Epithelial cell of esophagus (primary cell): ENCODE measurements at regions not wholly inside any gene's neighbourhood (a gene's known extent, or its start where the extent isn't known, plus 50 kb on each side); places are given as distances from the start of the nearest gene placed in this dataset.

Experiments used
- DNase-seq: peaks from one replicate; pipeline ENCODE4 v3.0.0; 2010; ENCODE audit warnings: low read depth
- H3K4me3 ChIP-seq: 2 replicates; pipeline ENCODE4 v1.5.1; 2011; ENCODE audit warnings: mild to moderate bottlenecking, low read length, control low read depth
- CTCF ChIP-seq: IDR thresholded peaks from 2 replicates; pipeline ENCODE4 v1.5.1; 2011; ENCODE audit warnings: low read depth, mild to moderate bottlenecking, low read length, control low read depth, inconsistent platforms; ENCODE audit not compliant: insufficient read depth; ENCODE audit errors: missing control alignments

GRCh38 chr1:55272994-55273393 is 57.8 kb upstream of the USP24 start:
- no peak for TF ChIP-seq CTCF
- no peak overlapping the region for H3K4me3 ChIP-seq
- no peak for DNase-seq
